Astrocyte (in vitro differentiated cells and primary cell): ENCODE measurements at regions not wholly inside any gene's neighbourhood (a gene's known extent, or its start where the extent isn't known, plus 50 kb on each side); places are given as distances from the start of the nearest gene placed in this dataset.

Source experiments
- EZH2 ChIP-seq: IDR thresholded peaks from 2 replicates; pipeline ENCODE4 v1.6.1; 2012; ENCODE audit warnings: mild to moderate bottlenecking, low read length, inconsistent platforms; ENCODE audit not compliant: insufficient read depth
- TF ChIP-seq, protein P1 (sequence below): IDR thresholded peaks from 2 replicates; pipeline ENCODE4 v1.5.1; 2011; ENCODE audit warnings: low read depth, mild to moderate bottlenecking, inconsistent platforms, low read length, moderate library complexity; ENCODE audit not compliant: insufficient read depth

DNA sequence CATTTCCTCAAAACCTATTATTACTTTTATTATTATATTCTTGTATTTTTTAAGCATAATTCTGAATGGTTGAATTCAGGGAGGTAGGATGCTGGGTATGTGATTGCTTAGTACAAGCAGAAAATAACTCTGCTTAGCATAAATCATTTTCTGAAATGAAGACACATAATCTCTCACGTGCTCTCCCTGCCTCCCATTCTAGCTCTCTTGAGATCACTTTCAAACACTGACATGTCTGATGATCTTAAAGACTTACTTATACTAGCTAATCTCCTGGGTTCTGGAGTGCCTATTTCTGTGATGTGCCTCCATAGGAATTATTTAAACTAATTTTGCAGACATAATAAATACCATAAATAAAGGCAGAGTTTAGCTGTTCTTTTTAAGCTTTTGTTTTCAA, 1136.0 kb downstream of the SUCLG1 start:
- TF ChIP-seq, protein P1, sequence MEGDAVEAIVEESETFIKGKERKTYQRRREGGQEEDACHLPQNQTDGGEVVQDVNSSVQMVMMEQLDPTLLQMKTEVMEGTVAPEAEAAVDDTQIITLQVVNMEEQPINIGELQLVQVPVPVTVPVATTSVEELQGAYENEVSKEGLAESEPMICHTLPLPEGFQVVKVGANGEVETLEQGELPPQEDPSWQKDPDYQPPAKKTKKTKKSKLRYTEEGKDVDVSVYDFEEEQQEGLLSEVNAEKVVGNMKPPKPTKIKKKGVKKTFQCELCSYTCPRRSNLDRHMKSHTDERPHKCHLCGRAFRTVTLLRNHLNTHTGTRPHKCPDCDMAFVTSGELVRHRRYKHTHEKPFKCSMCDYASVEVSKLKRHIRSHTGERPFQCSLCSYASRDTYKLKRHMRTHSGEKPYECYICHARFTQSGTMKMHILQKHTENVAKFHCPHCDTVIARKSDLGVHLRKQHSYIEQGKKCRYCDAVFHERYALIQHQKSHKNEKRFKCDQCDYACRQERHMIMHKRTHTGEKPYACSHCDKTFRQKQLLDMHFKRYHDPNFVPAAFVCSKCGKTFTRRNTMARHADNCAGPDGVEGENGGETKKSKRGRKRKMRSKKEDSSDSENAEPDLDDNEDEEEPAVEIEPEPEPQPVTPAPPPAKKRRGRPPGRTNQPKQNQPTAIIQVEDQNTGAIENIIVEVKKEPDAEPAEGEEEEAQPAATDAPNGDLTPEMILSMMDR: no peak
- no peak for TF ChIP-seq EZH2
